GM04503 (cell line): ENCODE measurements at regions not wholly inside any gene's neighbourhood (a gene's known extent, or its start where the extent isn't known, plus 50 kb on each side); places are given as distances from the start of the nearest gene placed in this dataset.

Source experiments
- DNase-seq: peaks from one replicate; pipeline ENCODE4 v3.0.0-alpha.2; 2012; ENCODE audit warnings: low read depth

GRCh38 chr6:122122686-122123085 lies 276.8 kb upstream of the HSF2 start:
- DNase-seq: no peak

- DNase-seq: no peak
Measured at GRCh38 chr6:122124908-122125307, 274.5 kb upstream of the HSF2 start.

- no peak for DNase-seq
Measured at GRCh38 chr6:122126894-122127293, 272.6 kb upstream of the HSF2 start.

GRCh38 chr6:122128445-122128844 lies 271.0 kb upstream of the HSF2 start:
- DNase-seq: no peak

GRCh38 chr6:122129313-122130025 lies 270.0 kb upstream of the HSF2 start:
- DNase-seq: no peak

GRCh38 chr6:122130026-122130348 lies 269.5 kb upstream of the HSF2 start:
- DNase-seq: peak; percentile 1

GRCh38 chr6:122130518-122130917 lies 268.9 kb upstream of the HSF2 start:
- no peak for DNase-seq

- no peak for DNase-seq
Measured at GRCh38 chr6:122136386-122136785, 263.1 kb upstream of the HSF2 start.

GRCh38 chr6:122140031-122140430 lies 259.4 kb upstream of the HSF2 start:
- no peak for DNase-seq

- DNase-seq: no peak
Measured at GRCh38 chr6:122141246-122141645, 258.2 kb upstream of the HSF2 start.

GRCh38 chr6:122143813-122144601 lies 255.4 kb upstream of the HSF2 start:
- DNase-seq: no peak

- no peak for DNase-seq
Measured at GRCh38 chr6:122145246-122145645, 254.2 kb upstream of the HSF2 start.

GRCh38 chr6:122145741-122146240 lies 253.7 kb upstream of the HSF2 start:
- no peak for DNase-seq

- no peak for DNase-seq
Measured at GRCh38 chr6:122147291-122147690, 252.2 kb upstream of the HSF2 start.

- no peak for DNase-seq
Measured at GRCh38 chr6:122151066-122151465, 248.4 kb upstream of the HSF2 start.

GRCh38 chr6:122151763-122152162 lies 247.7 kb upstream of the HSF2 start:
- no peak for DNase-seq

GRCh38 chr6:122153557-122153956 lies 245.9 kb upstream of the HSF2 start:
- no peak for DNase-seq

- no peak for DNase-seq
Measured at GRCh38 chr6:122154155-122154554, 245.3 kb upstream of the HSF2 start.

- no peak for DNase-seq
Measured at GRCh38 chr6:122154912-122155575, 244.4 kb upstream of the HSF2 start.

GRCh38 chr6:122161136-122161535 lies 238.3 kb upstream of the HSF2 start:
- no peak for DNase-seq

GRCh38 chr6:122165014-122165413 lies 234.4 kb upstream of the HSF2 start:
- DNase-seq: no peak

GRCh38 chr6:122170274-122170673 lies 229.2 kb upstream of the HSF2 start:
- no peak for DNase-seq

GRCh38 chr6:122178988-122179387 lies 220.5 kb upstream of the HSF2 start:
- DNase-seq: no peak
